Left ventricle myocardium inferior (tissue), 1 donor: ENCODE measurements at regions not wholly inside any gene's neighbourhood (a gene's known extent, or its start where the extent isn't known, plus 50 kb on each side); places are given as distances from the start of the nearest gene placed in this dataset.

Experiments
- DNase-seq: peaks from one replicate; pipeline ENCODE4 v3.0.0-alpha.2; 2020
- H3K27ac ChIP-seq: fragments of 200-600 bp; replicated peaks from 2 replicates; pipeline ENCODE4 v1.8.0; 2021
- H3K27me3 ChIP-seq: fragments of 200-600 bp; 2 replicates; pipeline ENCODE4 v1.8.0; 2021; ENCODE audit warnings: low read depth
- H3K36me3 ChIP-seq: fragments of 200-600 bp; 2 replicates; pipeline ENCODE4 v1.8.0; 2021
- H3K4me1 ChIP-seq: fragments of 200-600 bp; 2 replicates; pipeline ENCODE4 v1.8.0; 2021
- H3K4me3 ChIP-seq: fragments of 200-600 bp; 2 replicates; pipeline ENCODE4 v1.8.0; 2021; ENCODE audit warnings: mild to moderate bottlenecking, moderate library complexity
- H3K9me3 ChIP-seq: fragments of 200-600 bp; replicated peaks from 2 replicates; pipeline ENCODE4 v1.8.0; 2021
- intact Hi-C: fragments of 100-400 bp; cut with micrococcal nuclease; formaldehyde crosslinking; loops from one replicate; pipeline ENCODE4 v1.11.0; 2022
- TF ChIP-seq, protein P1 (sequence below): fragments of 200-600 bp; IDR thresholded peaks from 2 replicates; pipeline ENCODE4 v1.8.0; 2021; ENCODE audit warnings: antibody characterized with exemption, mild to moderate bottlenecking, borderline replicate concordance
- donor health status: DM: no; HTN: yes; CAD: no; lungs with severe emphysema.

DNA sequence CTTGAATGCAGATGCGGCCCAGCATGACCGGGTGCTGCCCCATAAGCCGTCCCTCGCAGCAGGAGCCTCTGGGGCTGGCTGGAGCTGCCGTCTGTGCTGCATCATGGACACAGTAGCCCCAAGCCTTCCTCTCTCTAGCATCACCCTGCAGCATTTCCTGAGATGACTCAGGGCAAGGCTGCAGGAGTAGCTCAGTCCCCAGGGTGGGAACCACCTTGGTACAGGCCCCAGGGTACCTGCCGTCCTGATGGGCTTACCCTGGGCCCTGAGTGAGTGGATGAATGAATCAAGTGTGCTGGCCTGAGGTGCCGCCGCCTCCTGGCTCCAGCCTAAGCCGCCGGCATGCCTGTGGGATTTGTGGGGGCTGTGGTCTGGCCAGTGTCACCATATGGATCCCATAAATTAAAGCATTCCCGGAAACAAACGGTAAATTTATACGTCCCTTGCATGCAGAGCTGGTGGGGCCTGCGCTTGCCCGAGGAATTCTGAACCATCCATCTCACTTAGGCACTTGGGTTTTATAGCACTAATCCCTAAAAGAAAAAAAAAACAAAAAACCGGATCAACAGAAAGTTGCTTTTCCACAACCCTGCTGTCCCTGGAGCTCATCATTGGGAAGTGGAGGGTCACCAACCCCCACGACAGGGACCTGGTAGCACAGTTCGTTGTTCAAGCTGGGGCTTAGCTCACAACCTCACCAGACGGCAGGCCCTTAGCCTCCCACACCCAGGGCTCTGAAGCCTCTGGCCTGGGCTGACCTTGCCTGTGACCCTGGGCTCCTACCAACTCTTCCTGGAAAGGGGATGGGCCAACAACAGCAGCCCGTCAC lies 242.6 kb upstream of the CIBAR2 start:
- no peak overlapping the region for H3K27ac ChIP-seq
- no peaks in the 10 kb centered on the region for H3K36me3 ChIP-seq
- no peaks in the 10 kb centered on the region for H3K27me3 ChIP-seq
- H3K4me3 ChIP-seq: no peak overlapping the region
- TF ChIP-seq, protein P1, sequence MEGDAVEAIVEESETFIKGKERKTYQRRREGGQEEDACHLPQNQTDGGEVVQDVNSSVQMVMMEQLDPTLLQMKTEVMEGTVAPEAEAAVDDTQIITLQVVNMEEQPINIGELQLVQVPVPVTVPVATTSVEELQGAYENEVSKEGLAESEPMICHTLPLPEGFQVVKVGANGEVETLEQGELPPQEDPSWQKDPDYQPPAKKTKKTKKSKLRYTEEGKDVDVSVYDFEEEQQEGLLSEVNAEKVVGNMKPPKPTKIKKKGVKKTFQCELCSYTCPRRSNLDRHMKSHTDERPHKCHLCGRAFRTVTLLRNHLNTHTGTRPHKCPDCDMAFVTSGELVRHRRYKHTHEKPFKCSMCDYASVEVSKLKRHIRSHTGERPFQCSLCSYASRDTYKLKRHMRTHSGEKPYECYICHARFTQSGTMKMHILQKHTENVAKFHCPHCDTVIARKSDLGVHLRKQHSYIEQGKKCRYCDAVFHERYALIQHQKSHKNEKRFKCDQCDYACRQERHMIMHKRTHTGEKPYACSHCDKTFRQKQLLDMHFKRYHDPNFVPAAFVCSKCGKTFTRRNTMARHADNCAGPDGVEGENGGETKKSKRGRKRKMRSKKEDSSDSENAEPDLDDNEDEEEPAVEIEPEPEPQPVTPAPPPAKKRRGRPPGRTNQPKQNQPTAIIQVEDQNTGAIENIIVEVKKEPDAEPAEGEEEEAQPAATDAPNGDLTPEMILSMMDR: no peak
- DNase-seq: no peak
- no peaks in the 10 kb centered on the region for H3K9me3 ChIP-seq
- H3K4me1 ChIP-seq: peaks cover 15% of the 10 kb centered on the region
- intact Hi-C loops: no loop called here

DNA sequence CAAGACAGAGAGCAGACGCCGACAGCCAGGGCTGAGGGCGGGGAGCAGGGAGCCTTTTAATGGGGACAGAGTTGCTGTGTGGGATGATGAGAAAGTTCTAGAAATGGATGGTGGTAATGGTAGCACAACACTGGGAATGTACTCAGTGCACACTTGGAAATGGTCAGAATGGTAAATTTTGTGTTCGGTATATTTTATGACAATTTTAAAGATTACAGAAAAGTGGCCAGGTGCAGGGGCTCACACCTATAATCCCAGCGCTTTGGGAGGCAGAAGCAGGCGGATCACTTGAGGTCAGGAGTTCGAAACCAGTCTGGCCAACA lies 243.2 kb upstream of the CIBAR2 start:
- TF ChIP-seq, protein P1: no peak
- H3K4me3 ChIP-seq: no peak overlapping the region
- no peaks in the 10 kb centered on the region for H3K27me3 ChIP-seq
- H3K36me3 ChIP-seq: no peaks in the 10 kb centered on the region
- intact Hi-C loops: no loop called here
- DNase-seq: no peak
- peaks cover 13% of the 10 kb centered on the region for H3K4me1 ChIP-seq
- H3K9me3 ChIP-seq: no peaks in the 10 kb centered on the region
- H3K27ac ChIP-seq: no peak overlapping the region

DNA sequence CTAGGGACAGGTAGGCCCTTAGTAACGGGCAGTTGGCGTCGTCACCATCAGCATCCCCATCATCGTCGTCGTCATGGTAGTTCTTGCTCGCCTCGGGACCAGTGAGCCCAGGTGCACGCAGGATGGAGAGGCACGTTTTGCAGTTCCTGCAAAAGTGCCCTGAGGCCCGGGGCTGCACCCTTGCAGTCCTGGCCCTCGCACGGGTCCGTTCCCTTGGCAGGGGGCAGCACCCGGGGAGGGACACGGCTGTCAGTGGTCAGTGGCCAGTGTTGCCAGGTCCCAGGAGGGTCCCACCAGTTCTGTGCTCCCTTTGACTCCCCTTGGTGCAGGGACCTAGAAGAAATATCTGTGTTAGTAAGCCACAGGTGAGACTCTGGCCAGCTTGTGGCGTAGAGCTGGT lies 243.9 kb upstream of the CIBAR2 start:
- no peaks in the 10 kb centered on the region for H3K36me3 ChIP-seq
- H3K27ac ChIP-seq: no peak overlapping the region
- H3K4me1 ChIP-seq: peaks cover 9% of the 10 kb centered on the region
- no peak overlapping the region for H3K4me3 ChIP-seq
- no peak for DNase-seq
- no peaks in the 10 kb centered on the region for H3K27me3 ChIP-seq
- intact Hi-C loops: no loop called here
- H3K9me3 ChIP-seq: no peaks in the 10 kb centered on the region
- TF ChIP-seq, protein P1: no peak

- TF ChIP-seq, protein P1: no peak
- Histone ChIP-seq H3K36me3 (no peaks in the 10 kb centered on the region), H3K27ac (no peak overlapping the region), H3K4me3 (no peak overlapping the region), H3K9me3 (no peaks in the 10 kb centered on the region), H3K27me3 (no peaks in the 10 kb centered on the region), H3K4me1 (peaks cover 11% of the 10 kb centered on the region)
- DNase-seq: no peak
- intact Hi-C loops: no loop called here
Observed at GRCh38 chr16:85357323-85357722, 245.1 kb upstream of the CIBAR2 start.

DNA sequence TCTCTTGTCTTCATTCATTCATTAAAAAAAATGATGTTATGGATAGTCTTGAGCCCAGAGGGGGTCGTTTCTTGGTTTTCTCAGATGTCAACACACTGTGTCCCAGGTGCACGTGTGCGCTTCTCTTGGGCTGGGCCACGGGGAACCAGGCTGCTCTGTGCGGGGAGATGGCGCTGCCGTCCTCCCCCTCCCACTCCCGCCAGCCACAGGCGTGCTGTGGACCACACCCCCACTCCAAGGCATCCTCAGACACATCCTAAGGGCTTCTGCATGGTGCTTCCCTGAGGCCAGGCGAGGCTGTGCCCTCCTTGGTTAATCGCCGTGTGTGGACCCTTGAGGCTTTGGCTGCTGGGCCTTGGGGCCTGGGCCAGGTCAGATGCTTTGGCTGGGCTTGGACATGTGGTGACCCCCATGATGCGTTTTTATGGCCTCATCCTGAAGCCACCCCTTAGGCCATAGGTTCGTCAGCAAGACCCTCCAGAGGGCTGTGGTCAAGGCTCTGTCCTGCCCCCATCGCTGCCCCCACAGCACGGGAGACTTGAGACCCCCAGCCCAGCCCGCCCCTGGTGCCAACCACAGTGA lies 245.7 kb upstream of the CIBAR2 start:
- Histone ChIP-seq H3K4me3 (no peak overlapping the region), H3K36me3 (no peaks in the 10 kb centered on the region), H3K9me3 (no peaks in the 10 kb centered on the region), H3K27me3 (no peaks in the 10 kb centered on the region), H3K4me1 (peaks cover 12% of the 10 kb centered on the region), H3K27ac (no peak overlapping the region)
- DNase-seq: no peak
- intact Hi-C loops: no loop called here
- TF ChIP-seq, protein P1: no peak
